ENCODE measurements at regions not wholly inside any gene's neighbourhood (a gene's known extent, or its start where the extent isn't known, plus 50 kb on each side); places are given as distances from the start of the nearest gene placed in this dataset.

DNA sequence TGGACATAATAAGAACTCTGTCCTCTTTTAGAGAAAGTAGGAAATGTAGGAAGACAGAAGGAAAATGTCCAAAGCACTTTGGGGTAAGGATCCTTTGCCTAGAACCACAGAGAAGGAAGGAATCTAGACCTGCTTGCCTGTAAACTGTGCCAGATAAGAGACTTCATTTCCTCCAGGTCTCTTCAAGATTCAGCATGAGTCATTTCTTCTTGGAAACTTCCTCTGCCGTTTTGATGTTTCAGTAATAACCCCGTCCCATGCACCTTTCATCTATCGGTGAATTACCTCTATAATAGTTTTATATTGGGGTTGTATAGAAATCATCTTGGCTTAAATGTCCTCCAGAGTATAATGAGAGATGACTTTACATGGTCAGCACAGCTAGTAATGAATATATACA is 63.2 kb upstream of the LRATD1 start:
- no peaks in the 10 kb centered on the region for H3K9me3 ChIP-seq
- no peak overlapping the region for H3K4me2 ChIP-seq
- no peak overlapping the region for H3K27ac ChIP-seq
- ChIA-PET POLR2A (no interaction called here), CTCF (no interaction called here)
- ATAC-seq (no peak), FAIRE-seq (no peak), DNase-seq (ENCODE audit: low read depth in 1 of 2, low spot score in 1 of 2) (no peak)
- WGBS (ENCODE audit: missing lambda C conversion rate), result 2% methylated on average over 3 of the region's 3 CpGs
- H3K4me3 ChIP-seq, result no peak overlapping the region
- TF ChIP-seq RNF2 (IDR thresholded peaks at IDR 0.05; ENCODE audit: borderline replicate concordance, low read depth), result no peak
- TF ChIP-seq CHD4 (IDR thresholded peaks at IDR 0.05; ENCODE audit: borderline replicate concordance), result no peak
- no peak for TF ChIP-seq HOXB5 (CRISPR knock-in tag; IDR thresholded peaks at IDR 0.05)
- TF ChIP-seq, protein P1, sequence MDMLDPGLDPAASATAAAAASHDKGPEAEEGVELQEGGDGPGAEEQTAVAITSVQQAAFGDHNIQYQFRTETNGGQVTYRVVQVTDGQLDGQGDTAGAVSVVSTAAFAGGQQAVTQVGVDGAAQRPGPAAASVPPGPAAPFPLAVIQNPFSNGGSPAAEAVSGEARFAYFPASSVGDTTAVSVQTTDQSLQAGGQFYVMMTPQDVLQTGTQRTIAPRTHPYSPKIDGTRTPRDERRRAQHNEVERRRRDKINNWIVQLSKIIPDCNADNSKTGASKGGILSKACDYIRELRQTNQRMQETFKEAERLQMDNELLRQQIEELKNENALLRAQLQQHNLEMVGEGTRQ (IDR thresholded peaks at IDR 0.05), result no peak
- TF ChIP-seq EHF (CRISPR knock-in tag; IDR thresholded peaks at IDR 0.05), result no peak
- TF ChIP-seq KDM5A (IDR thresholded peaks at IDR 0.05), result no peak
- TF ChIP-seq CHD2 (IDR thresholded peaks at IDR 0.05; ENCODE audit: low read length, partially characterized antibody), result no peak
- no peak for TF ChIP-seq KDM1A (IDR thresholded peaks at IDR 0.05; ENCODE audit: low read depth)
- TF ChIP-seq ZNF302 (CRISPR knock-in tag; IDR thresholded peaks at IDR 0.05), result no peak
- TF ChIP-seq BHLHE40 (IDR thresholded peaks at IDR 0.05; ENCODE audit: low read depth, low read length), result no peak
- no peak for TF ChIP-seq HOXA7 (CRISPR knock-in tag; IDR thresholded peaks at IDR 0.05)
- TF ChIP-seq, protein P2, sequence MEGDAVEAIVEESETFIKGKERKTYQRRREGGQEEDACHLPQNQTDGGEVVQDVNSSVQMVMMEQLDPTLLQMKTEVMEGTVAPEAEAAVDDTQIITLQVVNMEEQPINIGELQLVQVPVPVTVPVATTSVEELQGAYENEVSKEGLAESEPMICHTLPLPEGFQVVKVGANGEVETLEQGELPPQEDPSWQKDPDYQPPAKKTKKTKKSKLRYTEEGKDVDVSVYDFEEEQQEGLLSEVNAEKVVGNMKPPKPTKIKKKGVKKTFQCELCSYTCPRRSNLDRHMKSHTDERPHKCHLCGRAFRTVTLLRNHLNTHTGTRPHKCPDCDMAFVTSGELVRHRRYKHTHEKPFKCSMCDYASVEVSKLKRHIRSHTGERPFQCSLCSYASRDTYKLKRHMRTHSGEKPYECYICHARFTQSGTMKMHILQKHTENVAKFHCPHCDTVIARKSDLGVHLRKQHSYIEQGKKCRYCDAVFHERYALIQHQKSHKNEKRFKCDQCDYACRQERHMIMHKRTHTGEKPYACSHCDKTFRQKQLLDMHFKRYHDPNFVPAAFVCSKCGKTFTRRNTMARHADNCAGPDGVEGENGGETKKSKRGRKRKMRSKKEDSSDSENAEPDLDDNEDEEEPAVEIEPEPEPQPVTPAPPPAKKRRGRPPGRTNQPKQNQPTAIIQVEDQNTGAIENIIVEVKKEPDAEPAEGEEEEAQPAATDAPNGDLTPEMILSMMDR (IDR thresholded peaks at IDR 0.05), result no peak
- H3K4me1 ChIP-seq, result no peaks in the 10 kb centered on the region

DNA sequence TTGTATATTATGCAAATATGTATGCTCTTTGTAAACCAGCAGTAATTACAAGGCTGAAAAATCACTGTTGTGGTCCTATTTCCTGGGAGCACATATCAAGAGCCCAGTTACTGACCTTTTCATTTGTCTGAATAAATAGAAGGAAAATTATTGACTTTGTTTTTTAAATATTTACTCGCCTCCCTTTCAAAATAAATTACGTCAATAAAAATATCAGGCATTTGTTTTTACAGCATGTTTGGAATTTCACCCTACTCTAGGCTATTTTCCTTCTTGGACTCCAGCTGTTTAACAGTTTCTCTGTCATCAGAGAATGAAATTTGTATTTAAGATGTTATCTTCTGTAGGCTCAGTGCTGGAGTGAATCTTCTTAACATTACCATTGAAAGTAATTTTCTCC is 59.9 kb upstream of the LRATD1 start:
- TF ChIP-seq RFX5 (IDR thresholded peaks at IDR 0.05) (no peak), MAZ (IDR thresholded peaks at IDR 0.05; ENCODE audit: borderline replicate concordance, low read depth, low read length) (no peak), EP300 (IDR thresholded peaks at IDR 0.05) (no peak), JUN (IDR thresholded peaks at IDR 0.05) (no peak)
- TF ChIP-seq, protein P2 (IDR thresholded peaks at IDR 0.05), result no peak
- TF ChIP-seq, protein P3, sequence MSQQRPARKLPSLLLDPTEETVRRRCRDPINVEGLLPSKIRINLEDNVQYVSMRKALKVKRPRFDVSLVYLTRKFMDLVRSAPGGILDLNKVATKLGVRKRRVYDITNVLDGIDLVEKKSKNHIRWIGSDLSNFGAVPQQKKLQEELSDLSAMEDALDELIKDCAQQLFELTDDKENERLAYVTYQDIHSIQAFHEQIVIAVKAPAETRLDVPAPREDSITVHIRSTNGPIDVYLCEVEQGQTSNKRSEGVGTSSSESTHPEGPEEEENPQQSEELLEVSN (IDR thresholded peaks at IDR 0.05; ENCODE audit: borderline replicate concordance, low read depth), result no peak
- Histone ChIP-seq H3K4me2 (no peak overlapping the region), H3K27ac (no peak overlapping the region), H3K4me3 (no peak overlapping the region), H3K9me3 (no peaks in the 10 kb centered on the region), H3K4me1 (no peaks in the 10 kb centered on the region)
- ChIA-PET POLR2A (no interaction called here), CTCF (no interaction called here)
- no peak for FAIRE-seq
- WGBS (ENCODE audit: missing lambda C conversion rate), result 0% methylated on average over 2 of the region's 2 CpGs
- no peak for ATAC-seq
- no peak for DNase-seq (ENCODE audit: low read depth in 1 of 2, low spot score in 1 of 2)

DNA sequence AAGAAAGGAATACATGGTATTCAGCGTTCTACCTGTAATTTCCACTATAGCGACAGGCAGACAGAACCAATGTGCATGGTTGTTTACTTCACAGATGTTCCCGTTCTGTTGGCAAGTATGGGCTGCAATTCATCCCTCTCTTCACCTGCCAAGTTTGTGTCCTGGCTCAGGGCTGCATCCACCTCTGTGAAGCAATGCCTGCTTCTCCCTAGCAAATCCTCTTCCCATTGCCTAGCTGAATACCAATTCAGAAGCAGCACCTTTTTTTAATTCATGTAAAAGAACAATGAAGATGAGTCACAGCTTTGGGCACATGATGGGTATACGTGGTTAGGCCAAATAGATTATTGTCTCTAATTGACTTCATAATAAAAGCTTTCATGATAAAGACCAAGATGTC is 54.7 kb upstream of the LRATD1 start:
- Histone ChIP-seq H3K4me2 (no peak overlapping the region), H3K4me3 (no peak overlapping the region), H3K4me1 (no peaks in the 10 kb centered on the region), H3K27ac (no peak overlapping the region), H3K9me3 (no peaks in the 10 kb centered on the region)
- CTCF ChIA-PET, result no interaction called here
- 1% methylated on average over 4 of the region's 4 CpGs for WGBS (ENCODE audit: missing lambda C conversion rate)
- FAIRE-seq, result no peak
- POLR2A ChIA-PET, result no interaction called here
- DNase-seq (ENCODE audit: low read depth in 1 of 2, low spot score in 1 of 2), result no peak
- ATAC-seq, result no peak
- no peak for TF ChIP-seq RAD21 (conservative IDR thresholded peaks at IDR 0.05 in 1 of 2, IDR thresholded peaks at IDR 0.05 in 1 of 2)

Small RNA genes in the stretch of these regions (small RNA-seq; reads per million reads assigned to genes)
- 0 reads per million in 6 experiments for gene RF00017
- gene RNU6-1288P, result 0 reads per million in 6 experiments

Measured in A549 (cell line).